A549 (cell line): ENCODE measurements at regions not wholly inside any gene's neighbourhood (a gene's known extent, or its start where the extent isn't known, plus 50 kb on each side); places are given as distances from the start of the nearest gene placed in this dataset.

Experiments
- EP300 ChIP-seq, 2 experiments: fragments of >200 bp; sonication (Bioruptor Twin); formaldehyde crosslinking; IDR thresholded peaks; 2 replicates in 1 of 2; 3 replicates in 1 of 2; pipeline ENCODE4 v1.6.1; 2016 to 2017
- KDM1A ChIP-seq: fragments of 200-600 bp; sonication (generic); IDR thresholded peaks from 2 replicates; pipeline ENCODE4 v1.6.1; 2016; ENCODE audit warnings: low read depth, mild to moderate bottlenecking
- POLR2A ChIP-seq: IDR thresholded peaks from 2 replicates; pipeline ENCODE4 v1.6.1; 2012; ENCODE audit warnings: mild to moderate bottlenecking, low read length
- TF ChIP-seq, protein P1 (sequence below): fragments of >200 bp; sonication (Bioruptor Twin); formaldehyde crosslinking; IDR thresholded peaks from 3 replicates; pipeline ENCODE4 v1.5.1; 2016
- TF ChIP-seq, protein P2 (sequence below): fragments of 450-650 bp; IDR thresholded peaks from 2 replicates; pipeline ENCODE4 v1.6.1; 2014; ENCODE audit warnings: antibody characterized with exemption
- TF ChIP-seq, protein P3 (sequence below): fragments of 150-350 bp; IDR thresholded peaks from 2 replicates; pipeline ENCODE4 v1.6.1; 2014; ENCODE audit warnings: low read depth, mild to moderate bottlenecking, low read length

DNA sequence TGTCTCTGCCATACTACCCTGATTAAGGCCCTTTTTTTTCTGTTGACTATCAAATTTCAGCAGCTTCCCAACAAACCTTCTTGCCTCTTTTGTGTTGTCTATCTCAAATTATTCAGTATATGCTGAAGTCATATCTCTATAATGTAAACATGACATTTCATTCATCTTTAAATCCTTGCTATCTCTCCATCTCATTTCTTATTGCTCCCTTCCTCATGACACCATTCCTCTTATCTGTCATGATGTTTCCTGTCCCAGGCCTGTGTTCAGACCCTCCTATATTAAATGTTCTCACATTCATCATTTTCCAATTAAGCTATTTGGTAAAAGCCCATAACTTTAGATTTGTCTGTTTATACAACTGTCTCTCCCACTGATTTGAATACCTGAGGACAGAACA is 482.6 kb downstream of the EPM2A start:
- no peak for TF ChIP-seq POLR2A
- TF ChIP-seq, protein P1, sequence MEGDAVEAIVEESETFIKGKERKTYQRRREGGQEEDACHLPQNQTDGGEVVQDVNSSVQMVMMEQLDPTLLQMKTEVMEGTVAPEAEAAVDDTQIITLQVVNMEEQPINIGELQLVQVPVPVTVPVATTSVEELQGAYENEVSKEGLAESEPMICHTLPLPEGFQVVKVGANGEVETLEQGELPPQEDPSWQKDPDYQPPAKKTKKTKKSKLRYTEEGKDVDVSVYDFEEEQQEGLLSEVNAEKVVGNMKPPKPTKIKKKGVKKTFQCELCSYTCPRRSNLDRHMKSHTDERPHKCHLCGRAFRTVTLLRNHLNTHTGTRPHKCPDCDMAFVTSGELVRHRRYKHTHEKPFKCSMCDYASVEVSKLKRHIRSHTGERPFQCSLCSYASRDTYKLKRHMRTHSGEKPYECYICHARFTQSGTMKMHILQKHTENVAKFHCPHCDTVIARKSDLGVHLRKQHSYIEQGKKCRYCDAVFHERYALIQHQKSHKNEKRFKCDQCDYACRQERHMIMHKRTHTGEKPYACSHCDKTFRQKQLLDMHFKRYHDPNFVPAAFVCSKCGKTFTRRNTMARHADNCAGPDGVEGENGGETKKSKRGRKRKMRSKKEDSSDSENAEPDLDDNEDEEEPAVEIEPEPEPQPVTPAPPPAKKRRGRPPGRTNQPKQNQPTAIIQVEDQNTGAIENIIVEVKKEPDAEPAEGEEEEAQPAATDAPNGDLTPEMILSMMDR, result no peak
- no peak for TF ChIP-seq KDM1A
- TF ChIP-seq, protein P2, sequence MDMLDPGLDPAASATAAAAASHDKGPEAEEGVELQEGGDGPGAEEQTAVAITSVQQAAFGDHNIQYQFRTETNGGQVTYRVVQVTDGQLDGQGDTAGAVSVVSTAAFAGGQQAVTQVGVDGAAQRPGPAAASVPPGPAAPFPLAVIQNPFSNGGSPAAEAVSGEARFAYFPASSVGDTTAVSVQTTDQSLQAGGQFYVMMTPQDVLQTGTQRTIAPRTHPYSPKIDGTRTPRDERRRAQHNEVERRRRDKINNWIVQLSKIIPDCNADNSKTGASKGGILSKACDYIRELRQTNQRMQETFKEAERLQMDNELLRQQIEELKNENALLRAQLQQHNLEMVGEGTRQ, result no peak
- TF ChIP-seq, protein P3, sequence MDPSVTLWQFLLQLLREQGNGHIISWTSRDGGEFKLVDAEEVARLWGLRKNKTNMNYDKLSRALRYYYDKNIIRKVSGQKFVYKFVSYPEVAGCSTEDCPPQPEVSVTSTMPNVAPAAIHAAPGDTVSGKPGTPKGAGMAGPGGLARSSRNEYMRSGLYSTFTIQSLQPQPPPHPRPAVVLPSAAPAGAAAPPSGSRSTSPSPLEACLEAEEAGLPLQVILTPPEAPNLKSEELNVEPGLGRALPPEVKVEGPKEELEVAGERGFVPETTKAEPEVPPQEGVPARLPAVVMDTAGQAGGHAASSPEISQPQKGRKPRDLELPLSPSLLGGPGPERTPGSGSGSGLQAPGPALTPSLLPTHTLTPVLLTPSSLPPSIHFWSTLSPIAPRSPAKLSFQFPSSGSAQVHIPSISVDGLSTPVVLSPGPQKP, result no peak
- TF ChIP-seq EP300 (IDR thresholded peaks at IDR 0.05), result no peak
